Transverse colon (tissue), 4 donors: ENCODE measurements at regions not wholly inside any gene's neighbourhood (a gene's known extent, or its start where the extent isn't known, plus 50 kb on each side); places are given as distances from the start of the nearest gene placed in this dataset.

ENCODE experiments used
- DNase-seq: peaks from one replicate; pipeline ENCODE4 v3.0.0-alpha.2; 2019
- H3K27ac ChIP-seq, 4 donors: fragments of 200-600 bp; sonication (generic); 2 replicates each; pipeline ENCODE4 v1.5.1; 2016 to 2018; ENCODE audit warnings: inconsistent platforms in 4 of 4
- H3K27me3 ChIP-seq: fragments of 200-600 bp; sonication (generic); 2 replicates; pipeline ENCODE4 v1.5.1; 2017; ENCODE audit warnings: inconsistent platforms
- H3K36me3 ChIP-seq, 4 donors: fragments of 200-600 bp; sonication (generic); 2 replicates each; pipeline ENCODE4 v1.5.1; 2017 to 2019; ENCODE audit warnings: inconsistent platforms in 4 of 4
- H3K4me1 ChIP-seq, 4 donors: fragments of 200-600 bp; sonication (generic); 2 replicates each; pipeline ENCODE4 v1.5.1; 2017 to 2020; ENCODE audit warnings: inconsistent platforms in 4 of 4
- H3K4me3 ChIP-seq, 4 donors: fragments of 200-600 bp; sonication (generic); 1 replicate in 1 of 4; 2 replicates in 3 of 4; pipeline versions ENCODE4 v1.5.1 to v1.6.1; 2017 to 2019; ENCODE audit warnings: inconsistent platforms in 4 of 4
- H3K9me3 ChIP-seq, 2 donors: fragments of 200-600 bp; sonication (generic); 2 replicates each; pipeline ENCODE4 v1.5.1; 2017 to 2019; ENCODE audit warnings: inconsistent platforms in 2 of 2
- CTCF ChIP-seq, 5 experiments: fragments of 200-600 bp in 3 of 5; fragments of 450-650 bp in 2 of 5; sonication (generic) in 3 of 5; IDR thresholded peaks; 1 replicate in 2 of 5; 2 replicates in 3 of 5; pipeline ENCODE4 v1.5.1; 2016 to 2017; ENCODE audit warnings: antibody characterized with exemption in 5 of 5, inconsistent platforms in 3 of 5, mild to moderate bottlenecking in 2 of 5, moderate library complexity in 1 of 5
- EP300 ChIP-seq: sonication (generic); formaldehyde crosslinking; IDR thresholded peaks from one replicate; pipeline ENCODE4 v1.6.1; 2017; ENCODE audit warnings: antibody characterized with exemption, low read depth
- POLR2A ChIP-seq: fragments of 450-650 bp; IDR thresholded peaks from one replicate; pipeline ENCODE4 v1.6.1; 2016; ENCODE audit warnings: antibody characterized with exemption, mild to moderate bottlenecking, moderate library complexity
- POLR2AphosphoS5 ChIP-seq, 3 donors: sonication (generic); formaldehyde crosslinking; IDR thresholded peaks; one replicate each; pipeline ENCODE4 v1.6.1; 2016; ENCODE audit warnings: antibody characterized with exemption in 3 of 3
- WGBS, 2 donors: methylation state at CpG; one replicate each; pipeline ENCODE4 v1.1.5; 2018; ENCODE audit warnings: low coverage in 1 of 2; 5-methylcytosine and 5-hydroxymethylcytosine counted together
- in situ Hi-C, 4 donors: fragments of 200-750 bp; cut with MboI; loops; one replicate each; pipeline versions ENCODE4 v1.15.0 to v1.15.1; 2017; ENCODE audit warnings: low sequenced_read_pairs in 3 of 4, low pct_ligation_motif_present in 1 of 4, low pct_unique_long_range_greater_than_20kb in 1 of 4
- intact Hi-C: fragments of 100-400 bp; cut with DNase I; formaldehyde crosslinking; loops from one replicate; pipeline ENCODE4 v1.15.1; 2023; ENCODE audit warnings: low total_unique reads

GRCh38 chr1:191662051-191662450 is 496.2 kb upstream of the RGS18 start:
- Histone ChIP-seq H3K36me3 (no peaks in the 10 kb centered on the region), H3K27ac (no peak overlapping the region), H3K4me1 (no peaks in the 10 kb centered on the region), H3K27me3 (no peaks in the 10 kb centered on the region), H3K9me3 (no peaks in the 10 kb centered on the region), H3K4me3 (no peak overlapping the region)
- in situ Hi-C loops, result no loop called here
- WGBS, 2 donors, result 73 to 88% methylated on average over 1 of the region's 1 CpG
- TF ChIP-seq CTCF (IDR thresholded peaks at IDR 0.05), result no peak
- DNase-seq, result no peak
- intact Hi-C loops, result no loop called here

GRCh38 chr1:191662746-191663145 is 495.5 kb upstream of the RGS18 start:
- no peak for TF ChIP-seq POLR2A
- no peak for TF ChIP-seq POLR2AphosphoS5 (IDR thresholded peaks at IDR 0.05)
- no peak for TF ChIP-seq CTCF (IDR thresholded peaks at IDR 0.05)
- no peak for TF ChIP-seq EP300
- Histone ChIP-seq H3K4me3 (no peak overlapping the region), H3K36me3 (no peaks in the 10 kb centered on the region), H3K9me3 (no peaks in the 10 kb centered on the region), H3K4me1 (no peaks in the 10 kb centered on the region), H3K27ac (no peak overlapping the region), H3K27me3 (no peaks in the 10 kb centered on the region)
- intact Hi-C loops (no loop called here), in situ Hi-C loops (no loop called here)
- 76 to 88% methylated on average over 1 of the region's 1 CpG for WGBS, 2 donors
- no peak for DNase-seq

GRCh38 chr1:191668525-191668924 is 489.7 kb upstream of the RGS18 start:
- TF ChIP-seq CTCF (IDR thresholded peaks at IDR 0.05) (no peak), POLR2AphosphoS5 (IDR thresholded peaks at IDR 0.05) (no peak), POLR2A (no peak), EP300 (no peak)
- in situ Hi-C loops, result no loop called here
- no peak overlapping the region for H3K27ac ChIP-seq
- no peaks in the 10 kb centered on the region for H3K4me1 ChIP-seq
- DNase-seq, result no peak
- no peak overlapping the region for H3K4me3 ChIP-seq
- 74 to 81% methylated on average over 5 of the region's 5 CpGs for WGBS, 2 donors
- H3K27me3 ChIP-seq, result no peaks in the 10 kb centered on the region
- no peaks in the 10 kb centered on the region for H3K36me3 ChIP-seq
- H3K9me3 ChIP-seq, result no peaks in the 10 kb centered on the region
- intact Hi-C loops, result no loop called here

- no peaks in the 10 kb centered on the region for H3K9me3 ChIP-seq
- DNase-seq, result no peak
- no peak overlapping the region for H3K4me3 ChIP-seq
- H3K27ac ChIP-seq, result no peak overlapping the region
- in situ Hi-C loops (no loop called here), intact Hi-C loops (no loop called here)
- 66 to 77% methylated on average over 2 of the region's 2 CpGs for WGBS, 2 donors
- no peaks in the 10 kb centered on the region for H3K36me3 ChIP-seq
- no peak for TF ChIP-seq EP300
- TF ChIP-seq POLR2A, result no peak
- no peak for TF ChIP-seq POLR2AphosphoS5 (IDR thresholded peaks at IDR 0.05)
- no peak for TF ChIP-seq CTCF (IDR thresholded peaks at IDR 0.05)
- no peaks in the 10 kb centered on the region for H3K4me1 ChIP-seq
- H3K27me3 ChIP-seq, result no peaks in the 10 kb centered on the region
These were observed 488.6 kb upstream of the RGS18 start for GRCh38 chr1:191669629-191670028.
